Hippocampal formation (tissue), 2 donors: ENCODE measurements at regions not wholly inside any gene's neighbourhood (a gene's known extent, or its start where the extent isn't known, plus 50 kb on each side); places are given as distances from the start of the nearest gene placed in this dataset.
A peak's percentile ranks its signal among the peaks of the same experiment; 100 is the strongest.

Source experiments
- DNase-seq, 2 donors: peaks; one replicate each; lab custom pipeline; 2025; lab: John Stamatoyannopoulos, UW

- DNase-seq = no peak
These were observed 549.4 kb upstream of the ATP2B1 start for GRCh38 chr12:90257927-90258624.

GRCh38 chr12:90254796-90255195, 546.2 kb upstream of the ATP2B1 start:
- DNase-seq = no peak

GRCh38 chr12:90253674-90254181, 545.1 kb upstream of the ATP2B1 start:
- peak in 1 of 2 donors; percentile 4 for DNase-seq

GRCh38 chr12:90253136-90253535, 544.5 kb upstream of the ATP2B1 start:
- no peak for DNase-seq

- no peak for DNase-seq
These were observed 542.1 kb upstream of the ATP2B1 start for GRCh38 chr12:90250766-90251165.

- no peak for DNase-seq
These were observed 541.4 kb upstream of the ATP2B1 start for GRCh38 chr12:90250042-90250441.

GRCh38 chr12:90246688-90247087, 538.0 kb upstream of the ATP2B1 start:
- DNase-seq = no peak

GRCh38 chr12:90245391-90245790, 536.8 kb upstream of the ATP2B1 start:
- DNase-seq = peak; percentile 14 to 59

- no peak for DNase-seq
These were observed 535.6 kb upstream of the ATP2B1 start for GRCh38 chr12:90244232-90244631.

- no peak for DNase-seq
These were observed 534.6 kb upstream of the ATP2B1 start for GRCh38 chr12:90243211-90243610.

GRCh38 chr12:90239732-90240260, 531.2 kb upstream of the ATP2B1 start:
- DNase-seq = no peak

- no peak for DNase-seq
These were observed 530.1 kb upstream of the ATP2B1 start for GRCh38 chr12:90238663-90239271.

- no peak for DNase-seq
These were observed 529.2 kb upstream of the ATP2B1 start for GRCh38 chr12:90237841-90238240.

- no peak for DNase-seq
These were observed 527.0 kb upstream of the ATP2B1 start for GRCh38 chr12:90235642-90236041.

GRCh38 chr12:90234472-90234871, 525.8 kb upstream of the ATP2B1 start:
- no peak for DNase-seq

- no peak for DNase-seq
These were observed 524.8 kb upstream of the ATP2B1 start for GRCh38 chr12:90233168-90234100.

- no peak for DNase-seq
These were observed 521.0 kb upstream of the ATP2B1 start for GRCh38 chr12:90229407-90230170.

GRCh38 chr12:90226211-90226610, 517.6 kb upstream of the ATP2B1 start:
- no peak for DNase-seq

GRCh38 chr12:90216815-90217214, 508.2 kb upstream of the ATP2B1 start:
- no peak for DNase-seq

GRCh38 chr12:90216020-90216552, 507.4 kb upstream of the ATP2B1 start:
- no peak for DNase-seq

- no peak for DNase-seq
These were observed 502.4 kb upstream of the ATP2B1 start for GRCh38 chr12:90211017-90211416.
